Brain pericyte (primary cell): ENCODE measurements at regions not wholly inside any gene's neighbourhood (a gene's known extent, or its start where the extent isn't known, plus 50 kb on each side); places are given as distances from the start of the nearest gene placed in this dataset.

ENCODE experiments used
- DNase-seq: peaks from one replicate; pipeline ENCODE4 v3.0.0-alpha.2; 2012; ENCODE audit warnings: low read depth, low spot score

GRCh38 chr4:184575306-184575705, 73.9 kb downstream of the CASP3 start:
- no peak for DNase-seq

GRCh38 chr4:184574861-184575260, 74.4 kb downstream of the CASP3 start:
- no peak for DNase-seq

DNA sequence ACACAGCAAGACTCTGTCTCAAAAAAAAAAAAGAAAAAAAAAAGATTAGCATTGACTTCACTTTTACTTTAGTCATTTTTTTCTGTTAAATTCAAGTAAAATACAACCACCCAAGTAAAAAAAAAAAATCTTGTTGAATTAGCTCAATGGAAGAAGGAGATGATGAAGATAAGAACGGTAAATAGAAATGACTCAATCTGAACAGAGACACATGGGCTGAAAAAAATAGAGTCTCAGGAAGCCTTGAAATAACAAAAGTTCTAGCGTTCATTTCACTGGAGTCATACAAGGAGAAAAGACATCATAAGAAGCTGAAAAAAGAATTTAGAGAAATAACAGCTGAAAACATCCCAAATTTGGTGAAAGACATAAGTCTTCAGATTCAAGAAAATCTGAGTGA, 75.5 kb downstream of the CASP3 start:
- DNase-seq: no peak

- no peak for DNase-seq
These were observed 80.5 kb downstream of the CASP3 start for GRCh38 chr4:184568770-184569169.

DNA sequence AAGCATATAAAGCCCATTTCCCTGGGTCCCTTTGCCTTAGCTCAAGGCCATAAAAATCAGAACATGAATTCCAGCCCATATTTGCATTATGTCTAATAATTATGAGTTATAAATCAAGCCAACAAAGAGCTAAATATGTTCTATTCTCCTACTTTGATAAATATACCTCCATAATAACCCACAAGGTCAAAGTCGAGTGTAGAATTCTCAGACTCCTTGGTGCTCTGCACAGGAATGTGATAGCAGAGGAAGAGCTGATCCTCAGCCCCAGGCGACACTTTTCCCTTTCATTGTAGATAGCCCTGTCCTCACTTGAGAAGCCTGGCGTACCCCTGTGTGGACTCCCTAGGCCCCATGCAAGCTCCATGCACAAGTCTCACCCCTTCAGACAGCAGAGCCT, 85.6 kb downstream of the CASP3 start:
- no peak for DNase-seq

DNA sequence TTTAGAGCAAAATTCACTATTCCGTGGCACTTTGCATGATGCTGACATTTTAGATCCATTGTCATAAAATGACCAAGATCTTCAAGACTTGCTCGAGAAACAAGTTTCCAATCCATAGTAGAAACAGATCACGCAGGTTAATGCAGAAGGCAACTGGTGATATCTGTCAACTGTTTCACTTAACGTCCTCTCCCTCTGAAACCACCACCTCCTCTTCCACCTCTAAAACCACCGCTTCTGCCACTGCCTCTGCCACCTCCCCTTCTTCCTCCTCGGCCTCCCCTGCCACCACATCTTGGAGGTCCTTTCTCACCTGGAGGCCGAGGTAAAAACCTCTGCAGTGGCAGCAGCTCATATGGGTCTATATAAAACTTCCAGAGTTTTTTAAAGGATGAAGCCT, 84.6 kb upstream of the IRF2 start:
- DNase-seq: no peak

- DNase-seq: no peak
These were observed 79.5 kb upstream of the IRF2 start for GRCh38 chr4:184553891-184554290.

DNA sequence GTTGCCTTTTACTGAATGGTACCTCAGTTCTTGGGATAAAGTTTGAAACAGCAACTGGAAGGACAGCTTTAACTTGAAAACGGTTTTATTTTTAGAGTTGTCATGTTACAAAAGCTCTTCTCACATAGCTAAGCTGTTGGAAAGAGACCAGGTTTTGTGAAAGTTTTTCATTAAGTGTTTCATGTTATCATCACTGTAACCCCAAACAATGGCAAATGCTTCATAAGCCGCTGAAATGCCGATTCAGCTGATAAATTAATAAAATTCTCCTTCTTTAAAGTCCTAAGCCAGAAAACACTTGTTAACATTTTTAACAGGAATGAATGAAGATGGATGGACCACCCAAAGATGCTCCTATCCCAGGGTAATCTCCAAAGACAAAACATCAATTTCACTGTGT, 76.1 kb upstream of the IRF2 start:
- DNase-seq: no peak

DNA sequence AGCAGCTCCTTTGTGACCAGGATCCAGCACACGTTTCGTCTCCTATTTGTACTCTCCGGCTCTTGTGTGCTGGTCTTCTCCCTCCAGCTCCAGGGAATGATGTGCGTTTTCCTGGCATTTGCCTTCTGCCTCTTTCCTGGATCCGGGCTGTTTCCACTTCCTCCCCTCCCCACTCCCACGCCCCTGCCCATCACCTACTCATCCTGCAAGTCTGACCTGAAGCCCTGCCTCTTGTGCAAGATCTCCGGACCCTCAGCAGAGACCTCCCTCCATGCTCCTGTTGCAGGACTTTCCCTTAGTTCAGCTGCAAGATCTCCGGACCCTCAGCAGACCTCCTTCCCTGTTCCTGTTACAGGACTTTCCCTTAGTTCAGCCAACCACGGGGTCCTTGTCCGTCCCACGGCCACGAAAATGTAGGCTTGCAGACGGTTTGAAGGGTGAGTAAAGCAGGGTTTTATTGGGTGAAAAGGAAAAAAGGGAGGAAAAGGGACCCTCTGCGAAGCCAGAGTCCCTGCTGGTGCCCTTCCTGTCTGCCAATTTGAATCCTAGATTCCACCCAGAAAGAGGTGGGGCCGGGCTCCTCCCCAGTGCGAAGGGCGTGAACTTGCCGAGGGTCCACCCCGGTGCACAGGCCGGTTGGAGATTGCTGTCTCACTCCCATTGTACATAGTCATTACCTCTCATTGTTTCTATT, 74.4 kb upstream of the IRF2 start:
- DNase-seq: no peak

DNA sequence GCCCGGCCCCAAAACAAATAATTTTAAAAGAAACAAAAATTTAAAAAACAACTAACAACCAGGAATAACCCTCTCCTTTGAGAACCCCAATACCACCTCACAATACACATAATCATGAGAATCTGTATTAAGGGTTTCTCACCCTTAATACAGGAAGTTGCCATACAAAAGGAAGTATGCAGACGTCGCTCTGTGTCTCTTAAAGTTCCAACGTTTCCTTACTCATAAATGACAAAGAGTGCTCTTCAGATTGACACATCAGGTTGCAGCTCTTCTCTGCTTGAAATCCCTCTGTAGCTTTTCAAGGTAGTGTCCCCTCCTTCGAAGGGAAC, 73.9 kb upstream of the IRF2 start:
- DNase-seq: no peak

DNA sequence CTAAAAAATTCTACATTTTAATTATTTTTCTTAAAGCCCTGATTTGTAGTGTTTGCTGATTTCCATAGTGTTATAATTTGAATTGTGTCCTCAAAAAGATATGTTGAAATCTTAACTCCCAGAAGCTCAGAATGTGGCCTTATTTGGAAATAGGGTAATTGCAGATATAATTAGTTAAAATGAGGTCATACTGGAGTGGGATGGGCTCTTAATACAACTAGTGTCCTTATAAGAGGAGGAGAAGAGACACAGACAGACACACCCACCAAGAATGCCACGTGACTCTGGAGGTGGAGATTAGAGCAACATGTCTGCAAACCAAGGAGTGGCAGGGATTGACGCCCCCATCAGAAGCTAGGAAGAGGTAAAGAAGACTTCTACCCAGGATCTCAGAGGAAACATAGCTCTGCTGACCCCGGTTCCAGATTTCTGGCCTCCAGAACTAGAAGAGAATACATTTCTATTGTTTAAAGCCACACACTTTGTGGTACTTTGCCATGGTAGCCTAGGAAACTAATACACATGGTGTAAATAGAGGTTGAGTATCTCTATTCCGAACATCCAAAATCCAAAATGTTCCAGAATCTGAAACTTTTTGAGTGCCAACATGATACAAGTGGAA, 70.5 kb upstream of the IRF2 start:
- DNase-seq: no peak

- DNase-seq: no peak
These were observed 67.6 kb upstream of the IRF2 start for GRCh38 chr4:184541907-184542306.

DNA sequence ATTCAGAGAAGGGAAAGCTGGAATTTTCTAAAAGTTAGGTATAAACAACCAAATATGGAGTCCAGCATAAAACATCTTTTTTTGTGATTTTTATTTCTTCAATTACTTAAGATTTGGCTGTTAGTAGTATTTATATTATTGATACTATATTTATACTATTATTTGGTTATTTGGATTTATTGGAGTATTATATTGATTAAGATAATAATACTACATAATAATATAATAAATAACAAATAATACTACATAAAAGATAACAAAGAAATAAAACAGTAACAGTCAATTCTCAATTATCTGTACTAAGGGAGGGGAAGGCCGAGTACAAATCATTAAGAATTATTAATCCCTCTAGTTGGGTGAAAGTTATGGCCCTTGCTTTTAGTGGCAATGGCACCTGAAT, 66.0 kb upstream of the IRF2 start:
- DNase-seq: no peak

GRCh38 chr4:184538023-184538599, 63.8 kb upstream of the IRF2 start:
- DNase-seq: peak; percentile 74

- DNase-seq: peak; percentile 82
These were observed 63.1 kb upstream of the IRF2 start for GRCh38 chr4:184537269-184538022.

- DNase-seq: no peak
These were observed 62.5 kb upstream of the IRF2 start for GRCh38 chr4:184536881-184537248.

DNA sequence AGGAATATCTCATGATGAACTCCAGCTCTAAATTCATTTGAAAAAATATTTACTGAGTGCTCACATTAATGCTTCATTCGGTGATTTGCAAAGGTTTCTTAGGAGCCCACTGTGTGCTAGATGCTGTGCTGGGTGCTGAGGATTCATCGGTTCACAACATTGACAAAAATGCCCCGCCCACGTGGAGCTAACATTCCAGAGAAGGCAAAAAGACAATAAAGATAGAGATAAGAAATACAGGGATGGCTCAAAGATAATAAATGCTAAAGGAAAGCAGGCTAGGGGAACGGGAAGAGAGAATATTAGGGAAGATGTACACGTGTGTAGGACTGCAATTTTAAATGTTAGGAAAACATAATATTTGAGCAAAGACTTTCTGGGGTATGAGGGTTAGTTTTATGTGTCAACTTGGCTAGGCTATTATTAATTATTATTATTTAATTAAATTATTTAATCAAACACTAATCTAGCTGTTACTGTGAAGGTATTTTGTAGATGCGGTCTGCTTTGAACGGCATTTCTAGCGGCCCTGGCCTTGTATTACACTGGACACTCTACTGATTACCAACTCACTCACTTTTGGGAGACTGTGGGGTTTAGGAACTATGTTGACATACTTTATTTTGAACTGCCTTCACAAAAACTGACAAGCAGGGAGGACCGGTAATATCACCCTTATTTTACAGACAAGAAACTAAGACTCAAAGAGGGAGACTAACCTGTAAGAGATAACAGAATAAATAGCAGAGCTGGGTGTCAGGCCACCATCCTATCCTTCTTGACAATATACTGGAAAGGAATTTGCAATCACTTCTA, 61.9 kb upstream of the IRF2 start:
- DNase-seq: no peak

DNA sequence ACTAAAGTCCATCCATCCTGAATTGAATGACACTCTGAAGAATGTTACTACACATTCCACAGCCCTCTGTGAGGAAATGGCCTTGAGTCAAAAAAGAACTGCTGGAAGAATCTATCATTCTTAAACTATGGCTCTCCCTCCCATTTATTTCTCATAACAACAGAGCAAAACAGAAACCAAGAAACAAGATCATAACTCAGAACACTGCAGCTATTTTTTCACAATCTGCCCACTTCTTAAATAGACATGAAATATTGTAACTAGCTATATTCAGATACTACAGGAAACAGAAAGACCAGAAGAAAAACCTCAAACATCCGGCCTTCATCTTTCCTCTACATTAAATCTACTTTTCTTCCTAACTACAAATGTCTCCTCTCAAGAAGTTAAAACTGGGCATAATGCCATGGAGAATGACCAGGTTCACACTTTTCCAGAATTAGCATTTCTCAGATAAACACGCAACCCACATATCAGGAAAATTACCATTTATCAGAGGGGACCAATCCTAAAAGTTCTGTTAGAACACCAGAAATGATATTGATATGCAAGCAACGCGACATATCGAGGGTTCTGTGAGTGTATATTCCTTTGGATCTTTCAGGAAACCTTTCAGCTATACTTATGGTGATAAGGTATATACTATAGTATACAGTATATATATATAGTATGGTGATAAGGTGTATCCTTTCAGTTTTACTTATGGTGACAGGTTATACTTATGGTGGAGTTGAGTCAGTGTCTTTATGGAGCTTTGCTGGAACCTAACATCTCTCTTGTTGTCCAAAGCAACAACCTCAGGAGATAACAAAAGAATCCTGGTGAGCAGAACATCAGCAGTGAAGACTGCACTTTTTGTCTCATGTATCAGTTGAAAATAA, 60.4 kb upstream of the IRF2 start:
- no peak for DNase-seq

DNA sequence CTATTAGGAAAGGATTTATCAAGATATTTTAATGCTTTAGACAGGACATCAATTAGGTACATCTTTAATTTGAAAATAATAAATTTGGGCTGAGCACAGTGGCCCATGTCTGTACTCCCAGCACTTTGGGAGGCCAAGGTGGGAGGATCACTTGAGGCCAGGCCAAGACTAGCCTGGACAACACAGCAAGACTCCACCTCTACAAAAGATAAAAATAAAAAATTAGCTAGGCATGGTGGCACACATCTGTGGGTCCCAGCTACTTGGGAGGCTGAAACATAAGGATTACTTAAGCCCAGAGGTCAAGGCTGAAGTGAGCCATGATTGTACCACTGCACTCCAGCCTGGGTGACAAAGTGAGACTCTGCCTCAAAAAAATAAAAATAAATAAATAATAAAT, 59.6 kb upstream of the IRF2 start:
- DNase-seq: no peak

DNA sequence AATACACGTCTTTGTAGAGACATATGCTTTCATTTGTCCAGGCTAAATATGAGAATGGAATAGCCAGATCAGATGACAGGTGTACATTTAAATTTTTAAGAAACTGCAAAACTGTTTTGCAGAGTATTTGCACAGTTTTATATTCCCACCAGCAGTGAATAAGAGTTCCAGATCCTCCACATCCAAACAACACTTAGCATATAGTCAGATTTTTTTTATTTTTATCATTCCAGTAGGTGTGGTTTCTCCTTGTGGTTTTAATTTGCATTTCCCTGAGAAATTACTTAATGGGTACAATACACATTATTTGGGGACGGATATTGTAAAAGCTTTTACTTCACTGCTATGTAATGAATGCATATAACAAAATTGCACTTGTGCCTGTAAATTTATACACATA, 56.7 kb upstream of the IRF2 start:
- DNase-seq: no peak

- DNase-seq: peak; percentile 12
These were observed 54.9 kb upstream of the IRF2 start for GRCh38 chr4:184529283-184529682.
